ENCODE measurements at regions not wholly inside any gene's neighbourhood (a gene's known extent, or its start where the extent isn't known, plus 50 kb on each side); places are given as distances from the start of the nearest gene placed in this dataset.

GRCh38 chr5:57833489-57833888 lies 350.9 kb upstream of the ACTBL2 start:
- peaks cover 0 to 4% (median 0%) of the 10 kb centered on the region in 8 donors for H3K9me3 ChIP-seq
- TF ChIP-seq POLR2AphosphoS5 (IDR thresholded peaks at IDR 0.05) (no peak), POLR2A (IDR thresholded peaks at IDR 0.05) (no peak), CTCF (IDR thresholded peaks at IDR 0.05 in 8 of 11, conservative IDR thresholded peaks at IDR 0.05 in 3 of 11) (no peak)
- no peaks in the 10 kb centered on the region for H3K27me3 ChIP-seq (replicated peaks in 1 of 7)
- no peaks in the 10 kb centered on the region for H3K36me3 ChIP-seq
- no peak for DNase-seq
- H3K27ac ChIP-seq: no peak overlapping the region
- 86 to 91% (median 86%) methylated on average over 4 of the region's 4 CpGs for WGBS, 5 donors
- no peaks in the 10 kb centered on the region for H3K4me1 ChIP-seq
- no peak overlapping the region for H3K4me3 ChIP-seq
- intact Hi-C loops (cut with DNase I; ENCODE audit: low total_unique reads): no loop called here

- intact Hi-C loops (cut with DNase I; ENCODE audit: low total_unique reads): no loop called here
- no peak for DNase-seq
- TF ChIP-seq CTCF (IDR thresholded peaks at IDR 0.05 in 8 of 11, conservative IDR thresholded peaks at IDR 0.05 in 3 of 11) (no peak), POLR2AphosphoS5 (IDR thresholded peaks at IDR 0.05) (no peak), POLR2A (IDR thresholded peaks at IDR 0.05) (no peak)
- WGBS, 5 donors: 49 to 67% (median 64%) methylated on average over 2 of the region's 2 CpGs
- Histone ChIP-seq H3K4me1 (no peaks in the 10 kb centered on the region), H3K27ac (no peak overlapping the region), H3K36me3 (no peaks in the 10 kb centered on the region), H3K4me3 (no peak overlapping the region), H3K27me3 (replicated peaks in 1 of 7) (no peaks in the 10 kb centered on the region), H3K9me3 (peaks cover 0 to 4% (median 0%) of the 10 kb centered on the region in 8 donors)
These were observed 350.3 kb upstream of the ACTBL2 start for GRCh38 chr5:57832875-57833274.

DNA sequence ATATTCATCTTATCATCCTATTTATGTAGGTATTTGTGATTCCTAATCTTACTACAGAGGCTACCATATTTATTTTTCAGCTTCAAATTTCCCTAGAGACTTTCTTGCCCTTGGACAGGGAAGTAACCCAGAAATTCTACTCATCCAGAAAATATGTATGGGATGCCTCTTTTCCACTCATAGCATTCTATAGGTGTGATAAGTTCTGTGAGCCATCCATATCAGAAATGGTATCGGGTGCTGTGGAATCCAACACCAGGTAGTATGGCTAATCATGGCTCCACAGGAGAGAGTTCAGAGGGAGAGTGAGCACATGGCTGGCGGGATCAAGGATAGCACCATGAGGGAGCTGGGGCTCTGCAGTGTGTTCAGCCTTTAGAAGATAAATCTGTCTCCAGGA lies 349.3 kb upstream of the ACTBL2 start:
- no peak overlapping the region for H3K4me3 ChIP-seq
- H3K36me3 ChIP-seq: no peaks in the 10 kb centered on the region
- H3K4me1 ChIP-seq: no peaks in the 10 kb centered on the region
- no peaks in the 10 kb centered on the region for H3K27me3 ChIP-seq (replicated peaks in 1 of 7)
- H3K27ac ChIP-seq: no peak overlapping the region
- TF ChIP-seq CTCF (IDR thresholded peaks at IDR 0.05 in 8 of 11, conservative IDR thresholded peaks at IDR 0.05 in 3 of 11) (no peak), POLR2AphosphoS5 (IDR thresholded peaks at IDR 0.05) (no peak), POLR2A (IDR thresholded peaks at IDR 0.05) (no peak)
- no peak for DNase-seq
- peaks cover 0 to 4% (median 0%) of the 10 kb centered on the region in 8 donors for H3K9me3 ChIP-seq
- WGBS, 5 donors: 89 to 99% (median 92%) methylated on average over 2 of the region's 2 CpGs
- intact Hi-C loops (cut with DNase I; ENCODE audit: low total_unique reads): no loop called here

DNA sequence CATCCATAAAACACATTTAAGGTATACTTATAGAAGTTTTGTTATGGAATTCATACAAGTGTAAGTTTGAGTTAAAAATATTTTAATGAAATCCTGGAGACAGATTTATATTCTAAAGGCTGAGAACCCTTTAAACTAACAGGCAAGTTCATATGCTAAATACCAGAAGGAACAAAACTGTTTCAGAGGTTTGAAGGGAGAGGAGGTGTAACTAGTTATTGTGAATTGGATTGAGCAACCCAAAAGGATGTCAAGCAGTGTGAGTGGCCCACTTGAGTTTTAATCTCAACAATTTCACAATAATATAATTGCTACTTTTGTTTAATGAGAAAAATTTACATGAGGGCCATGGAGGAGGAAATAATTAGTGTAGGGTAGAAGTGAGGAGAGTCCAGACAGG lies 348.5 kb upstream of the ACTBL2 start:
- DNase-seq: no peak
- Histone ChIP-seq H3K9me3 (no peaks in the 10 kb centered on the region), H3K27ac (no peak overlapping the region), H3K4me3 (no peak overlapping the region), H3K27me3 (replicated peaks in 1 of 7) (no peaks in the 10 kb centered on the region), H3K4me1 (no peaks in the 10 kb centered on the region), H3K36me3 (no peaks in the 10 kb centered on the region)
- intact Hi-C loops (cut with DNase I; ENCODE audit: low total_unique reads): no loop called here
- TF ChIP-seq CTCF (IDR thresholded peaks at IDR 0.05 in 8 of 11, conservative IDR thresholded peaks at IDR 0.05 in 3 of 11) (no peak), POLR2A (IDR thresholded peaks at IDR 0.05) (no peak)

Measured in spleen (tissue), 11 donors.